GM12878 (cell line): ENCODE measurements at regions not wholly inside any gene's neighbourhood (a gene's known extent, or its start where the extent isn't known, plus 50 kb on each side); places are given as distances from the start of the nearest gene placed in this dataset.

Source experiments
- ATAC-seq: fragments of 200-7000 bp; cut with Tn5 transposase; 3 replicates; pipeline ENCODE4 v1.9.1; 2020; ENCODE audit warnings: mild to moderate bottlenecking, moderate library complexity
- BruUV-seq: library from RNA; stranded (reverse); fragments of 400-500 nt; replicated peaks from 2 replicates; lab custom pipeline; 2021; lab: Mats Ljungman, UMichigan
- CTCF ChIA-PET: fragments of 300-600 bp; sonication (Branson Sonifier 250); formaldehyde crosslinking; extraction: SDS; loops from one replicate; lab custom pipeline; 2021; ENCODE audit warnings: inconsistent platforms; lab: Yijun Ruan, JAX
- POLR2A ChIA-PET: fragments of 350-600 bp; formaldehyde crosslinking; extraction: SDS; loops from one replicate; lab custom pipeline; 2021; ENCODE audit warnings: inconsistent platforms; lab: Charles Lee
- RAD21 ChIA-PET: fragments of 300-600 bp; sonication (Branson Sonifier 250); formaldehyde crosslinking; loops from one replicate; lab custom pipeline; 2023; ENCODE audit warnings: antibody characterized with exemption; ENCODE audit not compliant: unreplicated experiment; lab: Charles Lee
- SMC1A ChIA-PET: fragments of 300-600 bp; sonication (Branson Sonifier 250); formaldehyde crosslinking; loops from one replicate; lab custom pipeline; 2023; ENCODE audit not compliant: unreplicated experiment, uncharacterized antibody; lab: Charles Lee
- DNase-seq: peaks from one replicate; pipeline ENCODE4 v3.0.0-alpha.2; 2011; ENCODE audit warnings: low read depth, low spot score
- FAIRE-seq: peaks from 3 replicates; lab custom pipeline; 2011; peaks lifted over from hg19 to GRCh38; lab: Jason Lieb, UNC
- H2AFZ ChIP-seq: 2 replicates; pipeline ENCODE4 v1.6.0; 2011; ENCODE audit warnings: low read depth, low read length, control low read depth; ENCODE audit not compliant: control insufficient read depth
- H3K27ac ChIP-seq: 2 replicates; pipeline ENCODE4 v1.5.1; 2011; ENCODE audit warnings: control low read depth; ENCODE audit not compliant: control insufficient read depth, insufficient read depth
- H3K27me3 ChIP-seq, 2 experiments: replicated peaks in 1 of 2; 2 replicates each; pipeline versions ENCODE4 v1.6.0 to v1.6.1; 2011; ENCODE audit warnings: low read length in 1 of 2; ENCODE audit not compliant: control insufficient read depth in 2 of 2, insufficient read depth in 2 of 2
- H3K36me3 ChIP-seq, 2 experiments: 2 replicates each; pipeline ENCODE4 v1.5.1; 2011; ENCODE audit warnings: low read length in 1 of 2; ENCODE audit not compliant: control insufficient read depth in 2 of 2, insufficient read depth in 2 of 2
- H3K4me1 ChIP-seq: 2 replicates; pipeline ENCODE4 v1.6.1; 2011; ENCODE audit warnings: mild to moderate bottlenecking, low read length, moderate library complexity, mixed read lengths; ENCODE audit not compliant: control insufficient read depth, insufficient read depth
- H3K4me2 ChIP-seq: 2 replicates; pipeline ENCODE4 v1.6.0; 2011; ENCODE audit warnings: control low read depth; ENCODE audit not compliant: control insufficient read depth, insufficient read depth
- H3K4me3 ChIP-seq: fragments of 200-600 bp; sonication (generic); 2 replicates; pipeline ENCODE4 v1.5.1; 2016
- H3K79me2 ChIP-seq: 2 replicates; pipeline ENCODE4 v1.6.0; 2011; ENCODE audit warnings: low read length; ENCODE audit not compliant: control insufficient read depth, insufficient read depth
- H3K9ac ChIP-seq: 2 replicates; pipeline ENCODE4 v1.8.0; 2011; ENCODE audit warnings: low read length, control low read depth, mixed read lengths; ENCODE audit not compliant: control insufficient read depth, insufficient read depth
- H3K9me3 ChIP-seq: replicated peaks from 3 replicates; pipeline ENCODE4 v1.5.1; 2011; ENCODE audit warnings: mild to moderate bottlenecking, low read length; ENCODE audit not compliant: control insufficient read depth, insufficient read depth
- H4K20me1 ChIP-seq: 2 replicates; pipeline ENCODE4 v1.6.0; 2011; ENCODE audit not compliant: control insufficient read depth, insufficient read depth
- CBX5 ChIP-seq: sonication (generic); IDR thresholded peaks from 2 replicates; pipeline ENCODE4 v1.6.1; 2016; ENCODE audit warnings: low read depth, moderate library complexity, mild to moderate bottlenecking, inconsistent platforms
- CREB1 ChIP-seq: IDR thresholded peaks from 2 replicates; pipeline ENCODE4 v1.6.1; 2012; ENCODE audit warnings: low read depth, mild to moderate bottlenecking, inconsistent platforms
- EGR1 ChIP-seq, 2 experiments: IDR thresholded peaks; 1 replicate in 1 of 2; 2 replicates in 1 of 2; pipeline ENCODE4 v1.6.1; 2011 to 2012; ENCODE audit warnings: low read depth in 2 of 2, low read length in 2 of 2, borderline replicate concordance in 1 of 2, mild to moderate bottlenecking in 1 of 2, moderate library complexity in 1 of 2
- HCFC1 ChIP-seq: fragments of 150-350 bp; IDR thresholded peaks from 2 replicates; pipeline ENCODE4 v1.6.1; 2014; ENCODE audit warnings: low read length
- IKZF1 ChIP-seq: fragments of 450-650 bp; conservative IDR thresholded peaks from 2 replicates; pipeline ENCODE4 v1.6.1; 2017; ENCODE audit warnings: antibody characterized with exemption, mild to moderate bottlenecking
- JUNB ChIP-seq: IDR thresholded peaks from 2 replicates; pipeline ENCODE4 v1.6.1; 2016; ENCODE audit warnings: antibody characterized with exemption, mild to moderate bottlenecking
- MEF2B ChIP-seq: fragments of 450-650 bp; IDR thresholded peaks from 2 replicates; pipeline ENCODE4 v1.6.1; 2018; ENCODE audit warnings: mild to moderate bottlenecking, moderate library complexity; ENCODE audit not compliant: partially characterized antibody, poor library complexity, severe bottlenecking
- MXI1 ChIP-seq: fragments of 150-350 bp; IDR thresholded peaks from 2 replicates; pipeline ENCODE4 v1.6.1; 2011; ENCODE audit warnings: low read depth, mild to moderate bottlenecking, inconsistent platforms, low read length, improper control_type of control experiment
- NFYB ChIP-seq: IDR thresholded peaks from 2 replicates; pipeline ENCODE4 v1.6.1; 2011; ENCODE audit warnings: low read depth, mild to moderate bottlenecking, low read length, improper control_type of control experiment, moderate library complexity; ENCODE audit not compliant: insufficient read depth
- NR2C2 ChIP-seq: IDR thresholded peaks from 2 replicates; pipeline ENCODE4 v1.6.1; 2011; ENCODE audit warnings: borderline replicate concordance, low read depth; ENCODE audit not compliant: control insufficient read depth, insufficient read length
- PRDM15 ChIP-seq: fragments of 450-650 bp; formaldehyde crosslinking; IDR thresholded peaks from 2 replicates; pipeline ENCODE4 v1.4.0; 2020; ENCODE audit warnings: mild to moderate bottlenecking, moderate library complexity
- RFX5 ChIP-seq: IDR thresholded peaks from 2 replicates; pipeline ENCODE4 v1.6.1; 2011; ENCODE audit warnings: low read depth, low read length, improper control_type of control experiment
- SPI1 ChIP-seq: IDR thresholded peaks from 2 replicates; pipeline ENCODE4 v1.6.1; 2011; ENCODE audit warnings: low read depth, mild to moderate bottlenecking, low read length, moderate library complexity, borderline replicate concordance; ENCODE audit not compliant: insufficient read depth
- USF2 ChIP-seq: IDR thresholded peaks from 2 replicates; pipeline ENCODE4 v1.6.1; 2011; ENCODE audit warnings: low read depth, low read length, improper control_type of control experiment, borderline replicate concordance
- YBX1 ChIP-seq: fragments of 450-650 bp; IDR thresholded peaks from 2 replicates; pipeline ENCODE4 v1.6.1; 2016; ENCODE audit warnings: antibody characterized with exemption
- WGBS: methylation state at CpG from one replicate; pipeline ENCODE4 v1.1.6; 2016; ENCODE audit warnings: low lambda C conversion rate; ENCODE audit not compliant: insufficient replicate concordance, insufficient coverage; ENCODE audit errors: missing lambda C conversion rate; 5-methylcytosine and 5-hydroxymethylcytosine counted together
- in situ Hi-C: fragments of 300-500 bp; cut with MboI; formaldehyde crosslinking; loops from 9 replicates; pipeline ENCODE4 v1.14.3; 2018; ENCODE audit warnings: mixed read lengths
- intact Hi-C: fragments of 100-400 bp; cut with micrococcal nuclease; formaldehyde crosslinking; loops from one replicate; pipeline ENCODE4 v1.14.2; 2022; ENCODE audit not compliant: unreplicated experiment

- no peak for ATAC-seq
- ChIA-PET CTCF (interaction anchor here (1.1 to 1.5 kb wide), 2 partner anchors 15 to 374 kb away, joined by 3 read pairs; no protein-coding TSS in a partner anchor), RAD21 (no interaction called here)
These were observed 118.4 kb downstream of the RHOU start for GRCh38 chr1:228853637-228854036.

GRCh38 chr1:228854907-228855306, 119.6 kb downstream of the RHOU start:
- no peaks in the 10 kb centered on the region for H3K4me1 ChIP-seq
- no peak overlapping the region for H3K4me3 ChIP-seq
- POLR2A ChIA-PET, result no interaction called here
- no peaks in the 10 kb centered on the region; a peak in 1 of 4 replicates for H3K27me3 ChIP-seq
- WGBS, result 58% methylated on average over 3 of the region's 3 CpGs
- SMC1A ChIA-PET, result interaction anchor here (1.0 kb wide), 1 partner anchor 63 kb away, joined by 3 read pairs; no protein-coding TSS in a partner anchor
- no peaks in the 10 kb centered on the region for H4K20me1 ChIP-seq
- H3K36me3 ChIP-seq, result no peaks in the 10 kb centered on the region
- in situ Hi-C loops, result no loop called here
- H3K4me2 ChIP-seq, result no peak overlapping the region
- H3K79me2 ChIP-seq, result no peaks in the 10 kb centered on the region
- FAIRE-seq (no peak), DNase-seq (no peak), ATAC-seq (no peak)
- H3K27ac ChIP-seq, result no peak overlapping the region
- CTCF ChIA-PET, result interaction anchor here (0.6 to 1.5 kb wide), 2 partner anchors 16 to 344 kb away, joined by 3 read pairs; no protein-coding TSS in a partner anchor
- no peak overlapping the region for H3K9ac ChIP-seq
- intact Hi-C loops, result no loop called here
- no peak overlapping the region for H2AFZ ChIP-seq
- RAD21 ChIA-PET, result no interaction called here
- no TSS peak for BruUV-seq
- no peaks in the 10 kb centered on the region for H3K9me3 ChIP-seq
- TF ChIP-seq CREB1 (no peak), HCFC1 (no peak), MXI1 (no peak), IKZF1 (no peak), YBX1 (no peak), RFX5 (no peak), USF2 (no peak), CBX5 (no peak), MEF2B (no peak), JUNB (no peak), PRDM15 (CRISPR knock-in tag) (no peak), SPI1 (no peak), EGR1 (IDR thresholded peaks at IDR 0.05; ENCODE audit: borderline replicate concordance in 1 of 2, low read depth in 2 of 2, low read length in 2 of 2) (no peak)

More at GRCh38 chr1:228853637-228854036, 118.4 kb downstream of the RHOU start:
- intact Hi-C loops, result no loop called here
- FAIRE-seq (no peak), DNase-seq (no peak)
- in situ Hi-C loops, result no loop called here
- Histone ChIP-seq H3K9ac (no peak overlapping the region), H3K4me3 (no peak overlapping the region), H3K36me3 (no peaks in the 10 kb centered on the region), H4K20me1 (no peaks in the 10 kb centered on the region), H3K4me2 (no peak overlapping the region), H3K4me1 (no peaks in the 10 kb centered on the region), H3K27me3 (no peaks in the 10 kb centered on the region; a peak in 1 of 4 replicates), H3K9me3 (no peaks in the 10 kb centered on the region), H2AFZ (no peak overlapping the region), H3K27ac (no peak overlapping the region), H3K79me2 (no peaks in the 10 kb centered on the region)
- TF ChIP-seq NFYB (no peak), NR2C2 (no peak)
- ChIA-PET SMC1A (interaction anchor here (1.0 kb wide), 1 partner anchor 62 kb away, joined by 3 read pairs; no protein-coding TSS in a partner anchor), POLR2A (no interaction called here)
- no TSS peak for BruUV-seq
- WGBS, result 0% methylated on average over 1 of the region's 1 CpG
